A673 (cell line): ENCODE measurements at regions not wholly inside any gene's neighbourhood (a gene's known extent, or its start where the extent isn't known, plus 50 kb on each side); places are given as distances from the start of the nearest gene placed in this dataset.
A peak's percentile ranks its signal among the peaks of the same experiment; 100 is the strongest.

Experiments used
- BruUV-seq: library from RNA; stranded (reverse); fragments of 400-500 nt; replicated peaks from 2 replicates; lab custom pipeline; 2021; lab: Mats Ljungman, UMichigan
- CTCF ChIA-PET: fragments of 300-600 bp; sonication (Branson Sonifier 250); formaldehyde crosslinking; loops from one replicate; lab custom pipeline; 2022; ENCODE audit warnings: antibody characterized with exemption; lab: Charles Lee
- POLR2A ChIA-PET: fragments of 300-600 bp; sonication (Branson Sonifier 250); formaldehyde crosslinking; loops from one replicate; lab custom pipeline; 2022; ENCODE audit warnings: antibody characterized with exemption; ENCODE audit not compliant: low non-redundant PET; lab: Charles Lee
- DNase-seq: peaks from one replicate; pipeline ENCODE4 v3.0.0-alpha.2; 2015; ENCODE audit warnings: low spot score
- H3K27ac ChIP-seq: fragments of 200-600 bp; sonication (generic); 2 replicates; pipeline ENCODE4 v1.5.1; 2016; ENCODE audit warnings: mixed run types, low read depth, mild to moderate bottlenecking, mixed read lengths, antibody characterized with exemption, low read length; ENCODE audit not compliant: poor library complexity, severe bottlenecking
- H3K27me3 ChIP-seq: fragments of 200-600 bp; sonication (generic); replicated peaks from 2 replicates; pipeline ENCODE4 v1.6.1; 2017; ENCODE audit warnings: mixed run types, low read depth, mild to moderate bottlenecking, mixed read lengths, antibody characterized with exemption, low read length; ENCODE audit not compliant: insufficient read depth, poor library complexity
- H3K36me3 ChIP-seq: fragments of 200-600 bp; sonication (generic); 2 replicates; pipeline ENCODE4 v1.6.1; 2016; ENCODE audit warnings: mixed run types, mild to moderate bottlenecking, mixed read lengths, antibody characterized with exemption, low read length; ENCODE audit not compliant: insufficient read depth, poor library complexity, severe bottlenecking
- H3K4me1 ChIP-seq: fragments of 200-600 bp; sonication (generic); 2 replicates; pipeline ENCODE4 v1.6.1; 2017; ENCODE audit warnings: mixed run types, mild to moderate bottlenecking, mixed read lengths, antibody characterized with exemption, low read length; ENCODE audit not compliant: insufficient read depth, poor library complexity, severe bottlenecking
- H3K4me3 ChIP-seq: fragments of 200-600 bp; sonication (generic); 2 replicates; pipeline ENCODE4 v1.5.1; 2016; ENCODE audit warnings: low read depth, mixed run types, mild to moderate bottlenecking, mixed read lengths, low read length; ENCODE audit not compliant: poor library complexity, severe bottlenecking
- H3K9me3 ChIP-seq: fragments of 200-600 bp; sonication (generic); 2 replicates; pipeline ENCODE4 v1.6.1; 2016; ENCODE audit warnings: mixed run types, low read depth, mild to moderate bottlenecking, mixed read lengths, antibody characterized with exemption, low read length; ENCODE audit not compliant: poor library complexity, severe bottlenecking
- CTCF ChIP-seq: fragments of 300-800, 200-600 bp; sonication (generic); conservative IDR thresholded peaks from 2 replicates; pipeline ENCODE4 v1.5.1; 2017; ENCODE audit warnings: low read depth, mild to moderate bottlenecking, antibody characterized with exemption, low read length, moderate library complexity, mixed read lengths
- EZH2 ChIP-seq: fragments of 200-600 bp; sonication (generic); IDR thresholded peaks from 2 replicates; pipeline ENCODE4 v1.6.1; 2017; ENCODE audit warnings: borderline replicate concordance, low read depth, mild to moderate bottlenecking, mixed read lengths, antibody characterized with exemption, low read length; ENCODE audit not compliant: poor library complexity, severe bottlenecking
- intact Hi-C: fragments of 100-400 bp; cut with micrococcal nuclease; formaldehyde crosslinking; loops from one replicate; pipeline ENCODE4 v1.10.0; 2022; ENCODE audit not compliant: unreplicated experiment

DNA sequence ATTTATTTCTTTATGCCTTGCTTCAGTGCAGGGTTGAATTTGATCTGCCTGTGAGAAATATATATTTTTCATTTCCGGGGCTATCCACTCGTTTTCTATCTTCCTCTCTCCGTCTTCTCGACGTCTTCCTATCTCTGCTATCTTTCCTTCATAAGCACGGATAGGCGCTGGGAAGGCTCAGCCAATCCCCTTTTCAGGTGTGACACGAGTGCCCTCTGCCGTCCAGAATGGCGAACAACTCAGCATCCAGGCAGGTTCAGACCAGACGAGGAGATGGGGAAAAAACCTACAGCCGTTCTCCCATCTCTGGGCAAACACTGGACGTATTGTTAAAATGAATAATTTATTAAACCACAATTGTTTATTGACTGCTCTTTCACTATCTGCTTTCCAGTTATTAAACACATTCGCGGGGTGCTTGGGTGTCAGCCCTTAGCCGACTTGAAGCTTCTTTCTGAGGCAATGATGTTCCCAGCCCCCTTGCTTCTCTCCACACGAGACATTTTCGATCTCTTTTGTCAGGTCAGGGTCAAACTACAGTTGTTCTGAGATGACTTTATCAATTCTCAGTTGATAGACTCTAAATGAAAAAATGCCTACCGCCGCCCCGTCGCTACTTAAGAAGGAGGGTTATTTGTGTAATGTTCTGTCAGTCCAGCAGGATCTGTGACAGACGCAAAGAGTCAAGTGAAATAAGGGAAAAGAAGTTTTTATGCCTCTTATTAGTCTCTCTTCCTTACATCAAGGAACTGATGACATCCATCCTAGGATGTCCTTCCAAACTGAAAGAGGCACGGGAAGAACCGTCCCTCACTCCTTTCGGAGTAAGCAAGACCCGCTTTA is 96.3 kb upstream of the NOCT start:
- Histone ChIP-seq H3K4me3 (peak overlapping the region; percentile 11), H3K9me3 (no peaks in the 10 kb centered on the region), H3K27me3 (no peaks in the 10 kb centered on the region), H3K27ac (no peak overlapping the region), H3K36me3 (no peaks in the 10 kb centered on the region), H3K4me1 (no peaks in the 10 kb centered on the region)
- peak; percentile 87 for DNase-seq
- TF ChIP-seq CTCF (peak; percentile 93), EZH2 (no peak)
- ChIA-PET CTCF (interaction anchor here (0.7 kb wide), 1 partner anchor 251 kb away, joined by 3 read pairs; no protein-coding TSS in a partner anchor), POLR2A (no interaction called here)
- intact Hi-C loops, result loop anchor here (5.0 kb wide), 3 partner anchors 237 to 882 kb away; no protein-coding TSS in a partner anchor
- BruUV-seq, result no TSS peak

DNA sequence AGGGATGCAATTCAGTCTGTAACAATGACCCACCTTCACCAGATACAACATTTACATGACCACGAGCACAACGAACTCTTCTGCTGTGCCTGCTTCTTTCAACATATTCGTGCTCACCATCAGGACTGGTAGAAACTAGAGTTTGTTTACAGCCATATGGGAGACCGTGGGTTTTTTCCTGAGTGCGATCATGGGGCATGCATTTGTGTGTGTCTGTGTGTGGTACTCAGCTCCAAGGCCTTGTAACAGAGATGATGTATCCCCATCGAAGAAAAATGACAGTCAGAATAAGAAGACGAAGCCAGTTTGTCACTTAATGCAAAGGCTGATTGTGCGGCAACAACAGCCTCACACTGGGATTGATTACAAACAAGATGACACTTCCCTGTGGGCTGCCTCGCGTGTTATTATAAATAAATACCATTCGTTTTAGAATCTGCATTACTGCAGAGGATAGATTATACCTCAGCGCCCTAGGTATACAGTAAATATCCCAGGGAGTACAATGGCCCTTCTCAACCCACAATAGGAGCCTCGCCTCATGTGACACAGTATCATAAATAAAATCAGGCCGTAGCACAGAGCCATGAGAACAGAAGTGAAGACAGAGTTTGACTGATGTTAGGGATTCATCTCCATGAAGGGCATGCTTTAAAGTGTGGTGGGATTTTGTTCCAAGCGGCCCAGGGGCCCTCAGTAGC is 97.3 kb upstream of the NOCT start:
- DNase-seq, result no peak
- intact Hi-C loops, result loop anchor here (5.0 kb wide), 3 partner anchors 236 to 881 kb away; no protein-coding TSS in a partner anchor
- H3K36me3 ChIP-seq, result no peaks in the 10 kb centered on the region
- BruUV-seq, result no TSS peak
- TF ChIP-seq EZH2 (no peak), CTCF (no peak)
- no peaks in the 10 kb centered on the region for H3K27me3 ChIP-seq
- no peaks in the 10 kb centered on the region for H3K9me3 ChIP-seq
- no peak overlapping the region for H3K4me3 ChIP-seq
- H3K4me1 ChIP-seq, result no peaks in the 10 kb centered on the region
- CTCF ChIA-PET, result no interaction called here
- POLR2A ChIA-PET, result no interaction called here
- H3K27ac ChIP-seq, result no peak overlapping the region

DNA sequence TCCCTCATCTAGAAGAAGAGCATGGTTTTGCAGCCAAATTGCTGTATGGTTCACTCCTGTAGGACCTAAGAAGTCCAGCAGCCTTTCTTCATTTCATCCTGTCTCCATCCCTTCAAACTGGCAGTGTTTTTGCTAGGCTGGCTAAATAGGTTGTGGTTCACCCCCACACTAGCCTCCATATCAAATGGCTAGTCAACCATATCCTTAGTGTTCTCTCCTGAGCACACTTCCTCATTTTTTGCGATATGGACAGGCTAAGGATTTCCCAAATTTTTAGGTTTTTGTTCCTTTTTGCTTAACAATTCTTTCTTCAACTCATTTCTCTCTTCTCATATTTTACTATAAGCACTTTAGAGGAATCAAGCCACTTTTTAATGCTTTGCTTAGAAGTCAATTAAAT is 98.8 kb upstream of the NOCT start:
- no peak for TF ChIP-seq CTCF
- no peak for TF ChIP-seq EZH2
- DNase-seq, result no peak
- intact Hi-C loops, result loop anchor here (5.0 kb wide), 3 partner anchors 234 to 879 kb away; no protein-coding TSS in a partner anchor
- H3K36me3 ChIP-seq, result no peaks in the 10 kb centered on the region
- no TSS peak for BruUV-seq
- H3K9me3 ChIP-seq, result no peaks in the 10 kb centered on the region
- H3K4me1 ChIP-seq, result no peaks in the 10 kb centered on the region
- H3K4me3 ChIP-seq, result no peak overlapping the region
- H3K27me3 ChIP-seq, result no peaks in the 10 kb centered on the region
- no peak overlapping the region for H3K27ac ChIP-seq
- POLR2A ChIA-PET, result no interaction called here
- CTCF ChIA-PET, result no interaction called here
